DMS79 (cell line): ENCODE measurements at regions not wholly inside any gene's neighbourhood (a gene's known extent, or its start where the extent isn't known, plus 50 kb on each side); places are given as distances from the start of the nearest gene placed in this dataset.
A peak's percentile ranks its signal among the peaks of the same experiment; 100 is the strongest.

Experiments used
- DNase-seq: peaks from one replicate; lab custom pipeline; 2025; lab: John Stamatoyannopoulos, UW

- no peak for DNase-seq
These were observed 51.1 kb upstream of the BEGAIN start for GRCh38 chr14:100638211-100638855.

- DNase-seq, result no peak
These were observed 52.1 kb upstream of the BEGAIN start for GRCh38 chr14:100639280-100639679.

- no peak for DNase-seq
These were observed 53.5 kb upstream of the BEGAIN start for GRCh38 chr14:100640471-100641273.

GRCh38 chr14:100641274-100641860 is 54.1 kb upstream of the BEGAIN start:
- no peak for DNase-seq

- DNase-seq, result no peak
These were observed 56.2 kb upstream of the BEGAIN start for GRCh38 chr14:100643426-100643825.

- no peak for DNase-seq
These were observed 57.2 kb upstream of the BEGAIN start for GRCh38 chr14:100644383-100644782.

GRCh38 chr14:100644784-100645183 is 57.6 kb upstream of the BEGAIN start:
- DNase-seq, result no peak

- DNase-seq, result peak; percentile 66
These were observed 58.2 kb upstream of the BEGAIN start for GRCh38 chr14:100645196-100645981.

GRCh38 chr14:100645982-100646314 is 58.7 kb upstream of the BEGAIN start:
- no peak for DNase-seq

GRCh38 chr14:100648474-100649172 is 61.4 kb upstream of the BEGAIN start:
- DNase-seq, result no peak

- DNase-seq, result no peak
These were observed 61.9 kb upstream of the BEGAIN start for GRCh38 chr14:100649173-100649519.

GRCh38 chr14:100651999-100652508 is 64.8 kb upstream of the BEGAIN start:
- DNase-seq, result no peak

GRCh38 chr14:100652744-100653143 is 65.5 kb upstream of the BEGAIN start:
- no peak for DNase-seq

- no peak for DNase-seq
These were observed 66.2 kb upstream of the BEGAIN start for GRCh38 chr14:100653409-100653808.

GRCh38 chr14:100654025-100654813 is 67.0 kb upstream of the BEGAIN start:
- no peak for DNase-seq

GRCh38 chr14:100654814-100655740 is 67.9 kb upstream of the BEGAIN start:
- DNase-seq, result no peak

- DNase-seq, result no peak
These were observed 68.5 kb upstream of the BEGAIN start for GRCh38 chr14:100655741-100656085.

- DNase-seq, result no peak
These were observed 69.7 kb upstream of the DLK1 start for GRCh38 chr14:100656996-100657395.

- DNase-seq, result no peak
These were observed 68.9 kb upstream of the DLK1 start for GRCh38 chr14:100657780-100658179.
